ENCODE measurements at regions not wholly inside any gene's neighbourhood (a gene's known extent, or its start where the extent isn't known, plus 50 kb on each side); places are given as distances from the start of the nearest gene placed in this dataset.

DNA sequence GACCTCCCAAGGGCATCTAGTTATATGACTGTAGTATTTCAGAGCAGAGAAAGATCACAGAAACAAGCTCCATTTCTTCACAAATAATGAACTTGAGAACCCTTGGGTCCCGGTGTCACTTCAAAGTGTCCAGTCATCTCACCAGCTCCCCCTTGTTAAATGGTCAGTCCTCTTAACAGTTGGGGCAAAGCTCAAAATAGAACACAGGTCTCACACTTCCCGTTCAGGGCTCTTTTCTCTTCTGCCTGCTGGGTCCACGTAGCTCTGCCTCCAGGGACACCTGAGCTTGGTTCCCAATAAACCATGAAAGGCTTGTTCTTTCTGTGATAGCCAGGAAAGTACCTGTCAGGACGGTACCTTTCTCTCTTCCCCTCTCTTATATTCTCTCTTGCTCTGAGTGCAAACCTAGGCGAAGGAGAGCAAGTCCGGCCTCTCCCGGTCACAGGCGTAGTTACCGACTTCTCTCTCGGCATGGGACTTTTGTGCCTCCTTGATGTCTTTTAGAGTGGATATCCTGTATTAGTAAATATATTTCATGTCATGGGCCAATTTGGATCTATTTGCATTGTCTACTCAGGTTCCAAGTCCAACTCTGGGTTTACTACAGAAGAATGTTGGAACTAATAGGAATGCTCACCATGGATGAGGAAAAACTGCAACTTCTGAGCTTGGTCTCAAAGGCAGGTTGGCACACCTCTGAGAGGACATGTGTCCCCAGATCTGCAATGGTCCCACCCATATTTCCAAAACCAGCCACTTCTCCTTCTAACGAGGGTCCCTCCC is 118.8 kb upstream of the PARP11 start:
- no peak overlapping the region for H3K27ac ChIP-seq (ENCODE audit: control insufficient read depth, insufficient read depth)
- no peak for TF ChIP-seq CHD4 (IDR thresholded peaks at IDR 0.05)
- TF ChIP-seq, protein P1, sequence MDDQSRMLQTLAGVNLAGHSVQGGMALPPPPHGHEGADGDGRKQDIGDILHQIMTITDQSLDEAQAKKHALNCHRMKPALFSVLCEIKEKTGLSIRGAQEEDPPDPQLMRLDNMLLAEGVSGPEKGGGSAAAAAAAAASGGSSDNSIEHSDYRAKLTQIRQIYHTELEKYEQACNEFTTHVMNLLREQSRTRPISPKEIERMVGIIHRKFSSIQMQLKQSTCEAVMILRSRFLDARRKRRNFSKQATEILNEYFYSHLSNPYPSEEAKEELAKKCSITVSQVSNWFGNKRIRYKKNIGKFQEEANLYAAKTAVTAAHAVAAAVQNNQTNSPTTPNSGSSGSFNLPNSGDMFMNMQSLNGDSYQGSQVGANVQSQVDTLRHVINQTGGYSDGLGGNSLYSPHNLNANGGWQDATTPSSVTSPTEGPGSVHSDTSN (IDR thresholded peaks at IDR 0.05; ENCODE audit: insufficient replicate concordance, low read depth, low read length): no peak
- TF ChIP-seq RFX5 (IDR thresholded peaks at IDR 0.05; ENCODE audit: low read depth, low read length): no peak
- TF ChIP-seq BCL11A (IDR thresholded peaks at IDR 0.05; ENCODE audit: low read depth, low read length): no peak
- TF ChIP-seq SMC3 (IDR thresholded peaks at IDR 0.05; ENCODE audit: borderline replicate concordance, low read length): no peak
- TF ChIP-seq ETV6 (conservative IDR thresholded peaks at IDR 0.05 in 1 of 2, IDR thresholded peaks at IDR 0.05 in 1 of 2; ENCODE audit: borderline replicate concordance in 1 of 2, low read depth in 1 of 2): no peak
- ChIA-PET RAD21 (ENCODE audit: unreplicated experiment) (interaction anchor here (0.9 to 1.3 kb wide), 5 partner anchors 16 to 285 kb away, joined by 3 to 5 read pairs (median 3); no protein-coding TSS in a partner anchor), SMC1A (ENCODE audit: uncharacterized antibody, unreplicated experiment) (interaction anchor here (0.6 to 11.2 kb wide), 9 partner anchors 8 to 532 kb away, joined by 3 to 91 read pairs (median 3); no protein-coding TSS in a partner anchor), CTCF (interaction anchor here (0.8 to 9.7 kb wide), 5 partner anchors 8 to 287 kb away, joined by 3 to 61 read pairs (median 7); no protein-coding TSS in a partner anchor), POLR2A (no interaction called here)
- no peaks in the 10 kb centered on the region for H3K79me2 ChIP-seq (ENCODE audit: control insufficient read depth, insufficient read depth, low read length)
- intact Hi-C loops (cut with micrococcal nuclease; ENCODE audit: unreplicated experiment): loop anchor here (10.0 kb wide), 1 partner anchor 533 kb away; no protein-coding TSS in a partner anchor
- H3K4me3 ChIP-seq: no peak overlapping the region
- no peaks in the 10 kb centered on the region for H3K36me3 ChIP-seq (ENCODE audit: control insufficient read depth in 2 of 2, insufficient read depth in 2 of 2, low read length in 1 of 2)
- H2AFZ ChIP-seq (ENCODE audit: control insufficient read depth, low read depth, low read length): no peak overlapping the region
- ATAC-seq: no peak
- H3K9me3 ChIP-seq (replicated peaks; ENCODE audit: control insufficient read depth, insufficient read depth, low read length): no peaks in the 10 kb centered on the region
- no peaks in the 10 kb centered on the region; a peak in 1 of 4 replicates for H3K27me3 ChIP-seq (replicated peaks in 1 of 2; ENCODE audit: control insufficient read depth in 2 of 2, insufficient read depth in 2 of 2, low read length in 1 of 2)
- no peak overlapping the region for H3K4me2 ChIP-seq (ENCODE audit: control insufficient read depth, insufficient read depth)
- peaks cover 8% of the 10 kb centered on the region for H3K4me1 ChIP-seq (ENCODE audit: control insufficient read depth, insufficient read depth, low read length)
- no peak for FAIRE-seq
- BruUV-seq (replicated peaks): no TSS peak
- WGBS (ENCODE audit: insufficient coverage, insufficient replicate concordance, low lambda C conversion rate, missing lambda C conversion rate): 58% methylated on average over 11 of the region's 11 CpGs
- in situ Hi-C loops (cut with MboI): loop anchor here (5.0 kb wide), 1 partner anchor 285 kb away; no protein-coding TSS in a partner anchor
- no peak for DNase-seq (ENCODE audit: low read depth, low spot score)
- no peak overlapping the region for H3K9ac ChIP-seq (ENCODE audit: control insufficient read depth, insufficient read depth, low read length)
- no peaks in the 10 kb centered on the region for H4K20me1 ChIP-seq (ENCODE audit: control insufficient read depth, insufficient read depth)
